H9 (cell line): ENCODE measurements at regions not wholly inside any gene's neighbourhood (a gene's known extent, or its start where the extent isn't known, plus 50 kb on each side); places are given as distances from the start of the nearest gene placed in this dataset.

Experiments used
- DNase-seq: peaks from one replicate; pipeline ENCODE4 v3.0.0-alpha.2; 2017
- H2AFZ ChIP-seq: one replicate; pipeline ENCODE4 v1.6.1; 2013; ENCODE audit warnings: mild to moderate bottlenecking, low read length, control low read depth, moderate library complexity
- H2AK5ac ChIP-seq: 2 replicates; pipeline ENCODE4 v1.6.1; 2013; ENCODE audit warnings: low read length, control low read depth, mixed read lengths; ENCODE audit not compliant: insufficient read length
- H2BK120ac ChIP-seq: one replicate; pipeline ENCODE4 v1.6.1; 2013; ENCODE audit warnings: low read depth, mild to moderate bottlenecking, low read length, control low read depth, inconsistent platforms; ENCODE audit not compliant: poor library complexity, severe bottlenecking
- H2BK12ac ChIP-seq: 2 replicates; pipeline ENCODE4 v1.6.1; 2013; ENCODE audit warnings: low read length, control low read depth, mixed read lengths, low read depth; ENCODE audit not compliant: insufficient read length
- H2BK15ac ChIP-seq: 2 replicates; pipeline ENCODE4 v1.6.1; 2013; ENCODE audit warnings: low read depth, low read length, control low read depth
- H2BK20ac ChIP-seq: one replicate; pipeline ENCODE4 v1.6.1; 2013; ENCODE audit warnings: low read depth, mild to moderate bottlenecking, low read length, control low read depth, inconsistent platforms; ENCODE audit not compliant: poor library complexity, severe bottlenecking
- H2BK5ac ChIP-seq: 2 replicates; pipeline ENCODE4 v1.6.1; 2013; ENCODE audit warnings: low read length, control low read depth, mixed read lengths; ENCODE audit not compliant: insufficient read length
- H3K14ac ChIP-seq: 2 replicates; pipeline ENCODE4 v1.6.1; 2013; ENCODE audit warnings: low read length, control low read depth; ENCODE audit not compliant: insufficient read depth
- H3K18ac ChIP-seq: 2 replicates; pipeline ENCODE4 v1.6.1; 2013; ENCODE audit warnings: low read depth, mild to moderate bottlenecking, mixed read lengths, low read length, control low read depth; ENCODE audit not compliant: insufficient read length
- H3K23ac ChIP-seq: 2 replicates; pipeline ENCODE4 v1.6.1; 2013; ENCODE audit warnings: low read length, control low read depth, mixed read lengths, low read depth; ENCODE audit not compliant: insufficient read length
- H3K23me2 ChIP-seq: 2 replicates; pipeline ENCODE4 v1.6.1; 2013; ENCODE audit warnings: low read depth, mild to moderate bottlenecking, mixed read lengths, low read length, control low read depth; ENCODE audit not compliant: insufficient read length, poor library complexity, severe bottlenecking
- H3K27ac ChIP-seq: 2 replicates; pipeline ENCODE4 v1.5.1; 2013; ENCODE audit warnings: low read length, control low read depth, mixed read lengths, low read depth; ENCODE audit not compliant: insufficient read length
- H3K27me3 ChIP-seq: 2 replicates; pipeline ENCODE4 v1.6.1; 2013; ENCODE audit warnings: low read length, control low read depth, inconsistent platforms; ENCODE audit not compliant: insufficient read depth
- H3K4ac ChIP-seq: 2 replicates; pipeline ENCODE4 v1.6.1; 2013; ENCODE audit warnings: low read depth, mild to moderate bottlenecking, control low read depth, inconsistent platforms, low read length, moderate library complexity
- H3K4me1 ChIP-seq: 2 replicates; pipeline ENCODE4 v1.6.1; 2013; ENCODE audit warnings: low read length, control low read depth, inconsistent platforms; ENCODE audit not compliant: insufficient read depth
- H3K4me2 ChIP-seq: 2 replicates; pipeline ENCODE4 v1.6.1; 2013; ENCODE audit warnings: low read length, control low read depth, mixed read lengths; ENCODE audit not compliant: insufficient read length, insufficient read depth
- H3K56ac ChIP-seq: 2 replicates; pipeline ENCODE4 v1.6.1; 2013; ENCODE audit warnings: low read depth, mild to moderate bottlenecking, mixed read lengths, low read length, control low read depth; ENCODE audit not compliant: insufficient read length
- H3K79me1 ChIP-seq: 2 replicates; pipeline ENCODE4 v1.6.1; 2013; ENCODE audit warnings: low read depth, mild to moderate bottlenecking, moderate library complexity, low read length, control low read depth, inconsistent platforms; ENCODE audit not compliant: insufficient read depth, poor library complexity, severe bottlenecking
- H3K79me2 ChIP-seq: 2 replicates; pipeline ENCODE4 v1.6.1; 2013; ENCODE audit warnings: low read length, control low read depth, inconsistent platforms; ENCODE audit not compliant: insufficient read depth
- H3K9ac ChIP-seq: 2 replicates; pipeline ENCODE4 v1.6.1; 2013; ENCODE audit warnings: low read length, control low read depth, mixed read lengths; ENCODE audit not compliant: insufficient read length; ENCODE audit errors: extremely low read depth
- H3K9me3 ChIP-seq: one replicate; pipeline ENCODE4 v1.6.1; 2013; ENCODE audit warnings: low read depth, low read length, inconsistent platforms; ENCODE audit not compliant: control insufficient read depth
- H3T11ph ChIP-seq: one replicate; pipeline ENCODE4 v1.6.1; 2013; ENCODE audit warnings: mild to moderate bottlenecking, low read length, control low read depth, inconsistent platforms
- H4K20me1 ChIP-seq: one replicate; pipeline ENCODE4 v1.6.1; 2013; ENCODE audit not compliant: control insufficient read depth, insufficient read length, insufficient read depth
- H4K5ac ChIP-seq: 2 replicates; pipeline ENCODE4 v1.6.1; 2013; ENCODE audit warnings: low read depth, mild to moderate bottlenecking, mixed read lengths, low read length, control low read depth; ENCODE audit not compliant: insufficient read length
- H4K8ac ChIP-seq: replicated peaks from 2 replicates; pipeline ENCODE4 v1.6.1; 2013; ENCODE audit warnings: low read length, control low read depth, mixed read lengths, low read depth; ENCODE audit not compliant: insufficient read length
- H4K91ac ChIP-seq: 2 replicates; pipeline ENCODE4 v1.6.1; 2013; ENCODE audit warnings: low read depth, mild to moderate bottlenecking, moderate library complexity, mixed read lengths, low read length, control low read depth; ENCODE audit not compliant: insufficient read length
- H3K27ac Mint-ChIP-seq, 3 experiments: 2 replicates in 2 of 3; 3 replicates in 1 of 3; pipeline ENCODE4 v1.8.0; 2020 to 2021; ENCODE audit warnings: mixed read lengths in 3 of 3, mild to moderate bottlenecking in 1 of 3, moderate library complexity in 1 of 3
- H3K27me3 Mint-ChIP-seq: 2 replicates; pipeline ENCODE4 v1.8.0; 2021; ENCODE audit warnings: low read depth, mild to moderate bottlenecking, moderate library complexity, mixed read lengths
- H3K36me3 Mint-ChIP-seq, 3 experiments: 2 replicates in 2 of 3; 3 replicates in 1 of 3; pipeline ENCODE4 v1.8.0; 2020 to 2021; ENCODE audit warnings: low read depth in 3 of 3, mixed read lengths in 3 of 3; ENCODE audit not compliant: insufficient read depth in 1 of 3
- H3K4me1 Mint-ChIP-seq, 2 experiments: 2 replicates each; pipeline ENCODE4 v1.8.0; 2020; ENCODE audit warnings: mixed read lengths in 2 of 2
- H3K4me3 Mint-ChIP-seq, 2 experiments: 2 replicates in 1 of 2; 3 replicates in 1 of 2; pipeline ENCODE4 v1.8.0; 2020 to 2021; ENCODE audit warnings: mild to moderate bottlenecking in 2 of 2, mixed read lengths in 2 of 2, moderate library complexity in 1 of 2
- H3K9me3 Mint-ChIP-seq, 2 experiments: 2 replicates in 1 of 2; 3 replicates in 1 of 2; pipeline ENCODE4 v1.8.0; 2020; ENCODE audit warnings: mild to moderate bottlenecking in 2 of 2, mixed read lengths in 2 of 2, moderate library complexity in 1 of 2
- CTCF ChIP-seq: fragments of 200-600 bp; sonication (generic); conservative IDR thresholded peaks from 3 replicates; pipeline ENCODE4 v1.8.0; 2021; ENCODE audit warnings: antibody characterized with exemption, mild to moderate bottlenecking
- WGBS: extraction: QIAGEN DNeasy Blood & Tissue Kit; methylation state at CpG from one replicate; pipeline ENCODE4 v1.1.7; 2013; ENCODE audit warnings: missing lambda C conversion rate, low lambda C conversion rate, mixed read lengths; ENCODE audit not compliant: insufficient read length; ENCODE audit errors: extremely low coverage; 5-methylcytosine and 5-hydroxymethylcytosine counted together

GRCh38 chr2:128664499-128664971 is 345.9 kb upstream of the HS6ST1 start:
- no peak overlapping the region for H4K91ac ChIP-seq
- H2AFZ ChIP-seq: no peak overlapping the region
- Mint-ChIP-seq H3K9me3 (no peaks in the 10 kb centered on the region), H3K36me3 (no peaks in the 10 kb centered on the region; a peak in 3 of 7 replicates), H3K4me3 (no peak overlapping the region), H3K4me1 (peaks cover 9 to 14% of the 10 kb centered on the region in 2 experiments), H3K27me3 (peaks cover 8% of the 10 kb centered on the region), H3K27ac (peak overlapping the region; percentile 31 to 63 (median 53); a peak in 3 of 7 replicates)
- DNase-seq: peak; percentile 69
- no peak overlapping the region for H3K9ac ChIP-seq
- no peak overlapping the region for H2BK5ac ChIP-seq
- no peak overlapping the region for H3K4ac ChIP-seq
- no peak overlapping the region for H2BK20ac ChIP-seq
- no peak overlapping the region for H3K4me2 ChIP-seq
- H3T11ph ChIP-seq: no peak overlapping the region
- H3K23ac ChIP-seq: no peak overlapping the region
- peak overlapping the region; percentile 28 for H3K18ac ChIP-seq
- TF ChIP-seq CTCF: no peak
- H3K56ac ChIP-seq: no peak overlapping the region
- H4K20me1 ChIP-seq: no peaks in the 10 kb centered on the region
- H3K79me1 ChIP-seq: no peaks in the 10 kb centered on the region
- no peak overlapping the region for H3K27ac ChIP-seq
- H2BK15ac ChIP-seq: no peak overlapping the region
- no peak overlapping the region for H4K5ac ChIP-seq
- H3K79me2 ChIP-seq: no peaks in the 10 kb centered on the region
- no peak overlapping the region; the same call in 1 of the 2 replicates for H3K14ac ChIP-seq
- no peaks in the 10 kb centered on the region for H3K23me2 ChIP-seq
- no peak overlapping the region for H2BK12ac ChIP-seq
- no peak overlapping the region for H2AK5ac ChIP-seq
- no peaks in the 10 kb centered on the region for H3K27me3 ChIP-seq
- H4K8ac ChIP-seq: no peak overlapping the region
- H3K9me3 ChIP-seq: no peaks in the 10 kb centered on the region
- H3K4me1 ChIP-seq: peaks cover 2% of the 10 kb centered on the region; the same call in 1 of the 2 replicates
- H2BK120ac ChIP-seq: no peak overlapping the region
- no CpG with 5 or more reads among the region's 4 CpGs for WGBS
